Body of pancreas (tissue), 4 donors: ENCODE measurements at regions not wholly inside any gene's neighbourhood (a gene's known extent, or its start where the extent isn't known, plus 50 kb on each side); places are given as distances from the start of the nearest gene placed in this dataset.

Experiments
- CTCF ChIP-seq, 7 experiments: fragments of 450-650 bp in 4 of 7; fragments of 200-600 bp in 3 of 7; sonication (generic) in 3 of 7; IDR thresholded peaks; one replicate each; pipeline ENCODE4 v1.5.1; 2016 to 2019; ENCODE audit warnings: antibody characterized with exemption in 7 of 7
- POLR2A ChIP-seq, 3 donors: fragments of 450-650 bp; IDR thresholded peaks; one replicate each; pipeline ENCODE4 v1.6.1; 2016; ENCODE audit warnings: antibody characterized with exemption in 3 of 3, mild to moderate bottlenecking in 2 of 3

- TF ChIP-seq CTCF (IDR thresholded peaks at IDR 0.05): no peak
- TF ChIP-seq POLR2A (IDR thresholded peaks at IDR 0.05): no peak
Measured at GRCh38 chr15:31251165-31251564, 75.5 kb upstream of the KLF13 start.
